GM12891 (cell line): ENCODE measurements at regions not wholly inside any gene's neighbourhood (a gene's known extent, or its start where the extent isn't known, plus 50 kb on each side); places are given as distances from the start of the nearest gene placed in this dataset.

Experiments used
- POLR2A ChIP-seq: IDR thresholded peaks from 2 replicates; pipeline ENCODE4 v1.6.1; 2011; ENCODE audit warnings: low read depth, low read length, control low read depth
- POLR2AphosphoS5 ChIP-seq: IDR thresholded peaks from 2 replicates; pipeline ENCODE4 v1.6.1; 2011; ENCODE audit warnings: low read depth, low read length, control low read depth
- TAF1 ChIP-seq: IDR thresholded peaks from 2 replicates; pipeline ENCODE4 v1.6.1; 2011; ENCODE audit warnings: low read depth, low read length, control low read depth

DNA sequence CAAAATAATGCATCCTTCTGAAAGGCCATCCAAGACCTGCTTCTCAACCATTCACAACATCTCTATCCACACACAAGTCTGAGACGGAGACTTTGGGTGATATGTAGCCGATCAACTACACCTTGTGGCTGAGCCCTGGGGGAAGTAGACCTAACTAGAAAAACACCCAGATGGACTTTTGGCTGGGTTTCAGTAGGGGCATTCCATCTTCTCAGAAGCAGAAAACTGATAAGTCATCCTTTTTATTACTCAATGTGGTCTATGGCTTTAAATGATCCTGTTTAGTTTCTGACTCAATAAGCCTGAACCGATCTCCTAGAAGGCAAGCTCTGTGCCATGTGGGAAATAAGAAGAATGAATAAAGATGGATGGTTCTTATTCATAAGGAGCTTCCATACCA lies 82.5 kb upstream of the AFF2 start:
- TF ChIP-seq POLR2A (no peak), POLR2AphosphoS5 (no peak), TAF1 (no peak)
